ENCODE measurements at regions not wholly inside any gene's neighbourhood (a gene's known extent, or its start where the extent isn't known, plus 50 kb on each side); places are given as distances from the start of the nearest gene placed in this dataset.

DNA sequence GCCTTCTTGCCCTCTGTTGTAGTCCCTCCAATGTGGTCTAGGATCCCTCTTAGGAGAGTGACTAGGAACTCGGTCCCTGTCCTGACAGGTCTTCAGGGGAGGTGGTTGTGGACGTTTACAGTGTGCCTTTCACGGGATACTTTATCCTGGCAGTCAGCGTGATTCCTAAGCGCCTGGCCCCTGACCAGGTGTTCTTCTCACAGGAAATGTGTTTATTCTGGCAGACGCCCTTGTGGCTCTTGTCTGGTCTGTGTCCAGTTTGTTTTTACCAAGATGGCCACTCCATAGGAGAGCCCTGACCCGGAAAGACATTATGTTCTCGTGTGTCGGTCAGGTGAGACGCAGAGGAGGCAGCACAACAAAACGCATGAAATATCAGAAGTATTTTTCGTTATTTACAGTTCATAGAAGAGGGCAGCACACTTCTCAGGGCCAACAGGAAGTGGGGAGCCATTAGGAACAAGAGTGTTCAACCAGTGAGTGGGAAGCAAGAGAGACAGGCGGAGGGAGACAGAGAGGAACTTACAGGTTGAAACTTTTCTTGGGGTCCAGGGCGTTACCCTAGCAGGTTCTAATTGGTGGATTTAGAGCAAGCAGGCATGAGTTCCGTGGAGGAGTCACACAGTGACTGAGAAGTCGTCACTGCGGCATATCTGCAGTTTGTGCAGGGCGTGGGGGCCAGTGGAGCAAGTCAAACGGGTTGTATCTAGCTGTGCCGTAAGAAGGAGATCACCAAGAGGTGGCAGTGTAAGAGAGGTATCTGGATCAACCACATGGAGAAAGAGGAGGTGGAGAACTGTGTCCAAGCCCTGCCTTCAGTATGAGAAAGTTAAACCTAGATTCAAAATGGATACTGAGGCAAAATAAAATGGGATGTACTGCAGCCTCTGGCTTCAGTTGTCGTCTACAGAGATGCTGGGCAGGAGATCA, 412.9 kb downstream of the ZSWIM6 start:
- TF ChIP-seq, protein P1, sequence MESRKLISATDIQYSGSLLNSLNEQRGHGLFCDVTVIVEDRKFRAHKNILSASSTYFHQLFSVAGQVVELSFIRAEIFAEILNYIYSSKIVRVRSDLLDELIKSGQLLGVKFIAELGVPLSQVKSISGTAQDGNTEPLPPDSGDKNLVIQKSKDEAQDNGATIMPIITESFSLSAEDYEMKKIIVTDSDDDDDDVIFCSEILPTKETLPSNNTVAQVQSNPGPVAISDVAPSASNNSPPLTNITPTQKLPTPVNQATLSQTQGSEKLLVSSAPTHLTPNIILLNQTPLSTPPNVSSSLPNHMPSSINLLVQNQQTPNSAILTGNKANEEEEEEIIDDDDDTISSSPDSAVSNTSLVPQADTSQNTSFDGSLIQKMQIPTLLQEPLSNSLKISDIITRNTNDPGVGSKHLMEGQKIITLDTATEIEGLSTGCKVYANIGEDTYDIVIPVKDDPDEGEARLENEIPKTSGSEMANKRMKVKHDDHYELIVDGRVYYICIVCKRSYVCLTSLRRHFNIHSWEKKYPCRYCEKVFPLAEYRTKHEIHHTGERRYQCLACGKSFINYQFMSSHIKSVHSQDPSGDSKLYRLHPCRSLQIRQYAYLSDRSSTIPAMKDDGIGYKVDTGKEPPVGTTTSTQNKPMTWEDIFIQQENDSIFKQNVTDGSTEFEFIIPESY (IDR thresholded peaks at IDR 0.05; ENCODE audit: borderline replicate concordance, low read depth), result no peak
- TF ChIP-seq MXI1 (IDR thresholded peaks at IDR 0.05; ENCODE audit: low read depth, low read length) (no peak), TCF12 (IDR thresholded peaks at IDR 0.05) (no peak), FOSL2 (IDR thresholded peaks at IDR 0.05; ENCODE audit: borderline replicate concordance, low read depth) (no peak), NFIC (IDR thresholded peaks at IDR 0.05; ENCODE audit: borderline replicate concordance) (no peak), CHD2 (IDR thresholded peaks at IDR 0.05; ENCODE audit: low read length, partially characterized antibody) (no peak), SIN3A (IDR thresholded peaks at IDR 0.05; ENCODE audit: borderline replicate concordance, low read depth, low read length) (no peak), SMC3 (IDR thresholded peaks at IDR 0.05; ENCODE audit: low read depth, low read length) (no peak), REST (IDR thresholded peaks at IDR 0.05; ENCODE audit: low read depth, low read length) (no peak), NRF1 (IDR thresholded peaks at IDR 0.05; ENCODE audit: low read depth, low read length) (no peak), GATA2 (CRISPR knock-in tag; IDR thresholded peaks at IDR 0.05) (no peak), FOXJ3 (CRISPR knock-in tag; IDR thresholded peaks at IDR 0.05) (no peak), USF2 (IDR thresholded peaks at IDR 0.05; ENCODE audit: borderline replicate concordance, low read depth, low read length) (no peak), RFX5 (IDR thresholded peaks at IDR 0.05; ENCODE audit: low read length) (no peak)
- TF ChIP-seq, protein P2, sequence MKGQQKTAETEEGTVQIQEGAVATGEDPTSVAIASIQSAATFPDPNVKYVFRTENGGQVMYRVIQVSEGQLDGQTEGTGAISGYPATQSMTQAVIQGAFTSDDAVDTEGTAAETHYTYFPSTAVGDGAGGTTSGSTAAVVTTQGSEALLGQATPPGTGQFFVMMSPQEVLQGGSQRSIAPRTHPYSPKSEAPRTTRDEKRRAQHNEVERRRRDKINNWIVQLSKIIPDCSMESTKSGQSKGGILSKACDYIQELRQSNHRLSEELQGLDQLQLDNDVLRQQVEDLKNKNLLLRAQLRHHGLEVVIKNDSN (IDR thresholded peaks at IDR 0.05; ENCODE audit: borderline replicate concordance, low read depth), result no peak
- Histone ChIP-seq H3K4me3 (ENCODE audit: low read depth in 2 of 2, low read length in 1 of 2) (no peak overlapping the region), H3K4me1 (ENCODE audit: control insufficient read depth in 1 of 2, insufficient read depth in 2 of 2, low read depth in 1 of 2, low read length in 1 of 2) (no peaks in the 10 kb centered on the region), H3K27me3 (ENCODE audit: insufficient read depth) (no peaks in the 10 kb centered on the region), H4K20me1 (ENCODE audit: insufficient read depth) (no peaks in the 10 kb centered on the region), H2AFZ (ENCODE audit: low read depth) (no peak overlapping the region), H3K36me3 (replicated peaks in 1 of 2; ENCODE audit: control insufficient read depth in 1 of 2, insufficient read depth in 2 of 2, low read length in 1 of 2) (no peaks in the 10 kb centered on the region), H3F3A (replicated peaks; ENCODE audit: insufficient read depth) (no peaks in the 10 kb centered on the region), H3K79me2 (ENCODE audit: insufficient read depth) (no peaks in the 10 kb centered on the region), H3K27ac (ENCODE audit: low read depth in 2 of 2, low read length in 1 of 2) (no peak overlapping the region), H3K9me2 (no peaks in the 10 kb centered on the region), H3K4me2 (no peak overlapping the region), H3K9ac (no peak overlapping the region), H3K9me3 (no peaks in the 10 kb centered on the region)
- WGBS (ENCODE audit: low lambda C conversion rate), result 57% methylated on average over 21 of the region's 21 CpGs
- no peak for DNase-seq
- POLR2A ChIA-PET, result no interaction called here
- CTCF ChIA-PET, result no interaction called here
